H1 (cell line): ENCODE measurements at regions not wholly inside any gene's neighbourhood (a gene's known extent, or its start where the extent isn't known, plus 50 kb on each side); places are given as distances from the start of the nearest gene placed in this dataset.

Experiments used
- CTCF ChIA-PET: fragments of 300-600 bp; sonication (Branson Sonifier 250); formaldehyde crosslinking; loops from one replicate; lab custom pipeline; 2021; ENCODE audit not compliant: partially characterized antibody; lab: Charles Lee
- POLR2A ChIA-PET: fragments of 300-600 bp; sonication (Branson Sonifier 250); formaldehyde crosslinking; loops from one replicate; lab custom pipeline; 2021; ENCODE audit warnings: inconsistent platforms; ENCODE audit not compliant: partially characterized antibody; lab: Charles Lee
- DNase-seq, 2 experiments: peaks; one replicate each; pipeline versions ENCODE4 v3.0.0 to v3.0.0-alpha.2; 2010 to 2022; ENCODE audit warnings: low spot score in 2 of 2, low read depth in 1 of 2, mixed read lengths in 1 of 2
- FAIRE-seq: peaks from 2 replicates; lab custom pipeline; 2011; peaks lifted over from hg19 to GRCh38; lab: Jason Lieb, UNC
- H2AFZ ChIP-seq: 2 replicates; pipeline ENCODE4 v1.8.1; 2012; ENCODE audit warnings: low read length, inconsistent platforms
- H2AK5ac ChIP-seq: 2 replicates; pipeline ENCODE4 v1.6.1; 2013; ENCODE audit warnings: low read depth, low read length
- H2BK120ac ChIP-seq: replicated peaks from 2 replicates; pipeline ENCODE3; 2013; ENCODE audit warnings: low read depth, low read length, inconsistent platforms
- H2BK12ac ChIP-seq: 2 replicates; pipeline ENCODE4 v1.6.1; 2013; ENCODE audit warnings: low read depth, low read length
- H2BK15ac ChIP-seq: 2 replicates; pipeline ENCODE4 v1.6.1; 2013; ENCODE audit warnings: low read length
- H2BK20ac ChIP-seq: 2 replicates; pipeline ENCODE4 v1.6.1; 2013; ENCODE audit warnings: low read length
- H2BK5ac ChIP-seq: 2 replicates; pipeline ENCODE4 v1.6.1; 2013; ENCODE audit warnings: low read depth, low read length
- H3K14ac ChIP-seq: 2 replicates; pipeline ENCODE4 v1.6.1; 2013; ENCODE audit warnings: inconsistent platforms; ENCODE audit not compliant: insufficient read length
- H3K18ac ChIP-seq: 2 replicates; pipeline ENCODE4 v1.6.1; 2013; ENCODE audit warnings: low read length; ENCODE audit errors: extremely low read depth
- H3K23ac ChIP-seq: 2 replicates; pipeline ENCODE4 v1.6.1; 2013; ENCODE audit warnings: inconsistent platforms; ENCODE audit not compliant: insufficient read length
- H3K23me2 ChIP-seq: 2 replicates; pipeline ENCODE4 v1.6.1; 2013; ENCODE audit warnings: low read depth, low read length
- H3K27ac ChIP-seq: 2 replicates; pipeline ENCODE4 v1.6.1; 2011; ENCODE audit warnings: low read depth, low read length, inconsistent platforms
- H3K27me3 ChIP-seq, 4 experiments: replicated peaks in 1 of 4; 1 replicate in 1 of 4; 2 replicates in 3 of 4; pipeline versions ENCODE4 v1.6.1 to v1.8.1; 2011 to 2013; ENCODE audit warnings: low read length in 3 of 4, mild to moderate bottlenecking in 3 of 4, inconsistent platforms in 2 of 4, mixed read lengths in 2 of 4, moderate library complexity in 1 of 4; ENCODE audit not compliant: control insufficient read depth in 3 of 4, insufficient read depth in 3 of 4; ENCODE audit errors: extremely low read depth in 1 of 4
- H3K36me3 ChIP-seq, 4 experiments: 2 replicates each; pipeline versions ENCODE4 v1.6.1 to v1.8.1; 2011 to 2013; ENCODE audit warnings: mild to moderate bottlenecking in 4 of 4, low read length in 3 of 4, moderate library complexity in 2 of 4, control low read depth in 1 of 4, inconsistent platforms in 1 of 4; ENCODE audit not compliant: insufficient read depth in 4 of 4, control insufficient read depth in 2 of 4
- H3K4ac ChIP-seq: replicated peaks from 2 replicates; pipeline ENCODE3; 2013; ENCODE audit warnings: low read length, low read depth, mixed read lengths, inconsistent platforms; ENCODE audit not compliant: insufficient read length
- H3K4me1 ChIP-seq, 4 experiments: replicated peaks in 1 of 4; 1 replicate in 1 of 4; 2 replicates in 3 of 4; pipeline versions ENCODE4 v1.6.1 to v1.8.1; 2011 to 2013; ENCODE audit warnings: low read length in 3 of 4, inconsistent platforms in 2 of 4, mixed read lengths in 1 of 4; ENCODE audit not compliant: insufficient read depth in 4 of 4, control insufficient read depth in 3 of 4
- H3K4me2 ChIP-seq, 2 experiments: 2 replicates each; pipeline versions ENCODE4 v1.6.1 to v1.8.1; 2011 to 2013; ENCODE audit warnings: low read depth in 2 of 2, low read length in 2 of 2, control low read depth in 1 of 2, inconsistent platforms in 1 of 2, mild to moderate bottlenecking in 1 of 2; ENCODE audit not compliant: insufficient read depth in 1 of 2
- H3K4me3 ChIP-seq, 4 experiments: fragments of 200-600, 300-600 bp in 1 of 4; sonication (generic), shearing (Covaris generic), sonication (Bioruptor Twin) in 1 of 4; 2 replicates each; pipeline versions ENCODE4 v1.5.1 to v1.8.1; 2011 to 2016; ENCODE audit warnings: low read length in 4 of 4, low read depth in 3 of 4, control low read depth in 2 of 4, inconsistent platforms in 2 of 4, mild to moderate bottlenecking in 2 of 4, mixed read lengths in 1 of 4, moderate library complexity in 1 of 4; ENCODE audit not compliant: insufficient read depth in 2 of 4; ENCODE audit errors: extremely low read depth in 1 of 4
- H3K56ac ChIP-seq: replicated peaks from 2 replicates; pipeline ENCODE3; 2013; ENCODE audit warnings: low read depth, mild to moderate bottlenecking, mixed read lengths, low read length, inconsistent platforms; ENCODE audit not compliant: insufficient read length
- H3K79me1 ChIP-seq: 2 replicates; pipeline ENCODE4 v1.6.1; 2013; ENCODE audit warnings: low read depth, low read length, control low read depth
- H3K79me2 ChIP-seq, 2 experiments: 2 replicates each; pipeline versions ENCODE4 v1.6.1 to v1.8.1; 2012 to 2013; ENCODE audit warnings: low read length in 2 of 2, mild to moderate bottlenecking in 2 of 2, inconsistent platforms in 1 of 2; ENCODE audit not compliant: insufficient read depth in 2 of 2, control insufficient read depth in 1 of 2
- H3K9ac ChIP-seq, 4 experiments: replicated peaks in 1 of 4; 1 replicate in 1 of 4; 2 replicates in 3 of 4; pipeline versions ENCODE4 v1.6.1 to v1.8.1; 2011 to 2013; ENCODE audit warnings: low read depth in 3 of 4, low read length in 3 of 4, control low read depth in 2 of 4, mild to moderate bottlenecking in 2 of 4, moderate library complexity in 2 of 4, inconsistent platforms in 1 of 4; ENCODE audit errors: extremely low read depth in 1 of 4
- H3K9me3 ChIP-seq, 2 experiments: 2 replicates each; pipeline versions ENCODE4 v1.6.1 to v1.8.1; 2012 to 2013; ENCODE audit warnings: mild to moderate bottlenecking in 2 of 2, moderate library complexity in 2 of 2, control low read depth in 1 of 2, inconsistent platforms in 1 of 2, low read depth in 1 of 2, low read length in 1 of 2, mixed read lengths in 1 of 2; ENCODE audit not compliant: insufficient read depth in 2 of 2
- H4K20me1 ChIP-seq, 2 experiments: replicated peaks in 1 of 2; 2 replicates each; pipeline versions ENCODE3 to v1.8.1; 2011 to 2013; ENCODE audit warnings: inconsistent platforms in 2 of 2, low read length in 2 of 2, mild to moderate bottlenecking in 1 of 2; ENCODE audit not compliant: insufficient read depth in 2 of 2, control insufficient read depth in 1 of 2
- H4K5ac ChIP-seq: 2 replicates; pipeline ENCODE4 v1.6.1; 2013; ENCODE audit warnings: low read length, low read depth, mixed read lengths, inconsistent platforms; ENCODE audit not compliant: insufficient read length
- H4K8ac ChIP-seq: 2 replicates; pipeline ENCODE4 v1.8.0; 2013; ENCODE audit warnings: mild to moderate bottlenecking, moderate library complexity, low read length, inconsistent platforms; ENCODE audit not compliant: insufficient read depth; ENCODE audit errors: extremely low read depth
- H4K91ac ChIP-seq: replicated peaks from 2 replicates; pipeline ENCODE3; 2013; ENCODE audit warnings: low read length, mixed read lengths, inconsistent platforms; ENCODE audit not compliant: insufficient read length
- BACH1 ChIP-seq: IDR thresholded peaks from 2 replicates; pipeline ENCODE4 v1.6.1; 2012; ENCODE audit warnings: low read length, improper control_type of control experiment
- EP300 ChIP-seq, 2 experiments: IDR thresholded peaks; 1 replicate in 1 of 2; 2 replicates in 1 of 2; pipeline ENCODE4 v1.6.1; 2011 to 2012; ENCODE audit warnings: low read depth in 2 of 2, low read length in 2 of 2, mild to moderate bottlenecking in 2 of 2, borderline replicate concordance in 1 of 2, inconsistent platforms in 1 of 2, moderate library complexity in 1 of 2
- MAFK ChIP-seq: IDR thresholded peaks from 2 replicates; pipeline ENCODE4 v1.6.1; 2012; ENCODE audit warnings: low read depth, mild to moderate bottlenecking, improper control_type of control experiment, low read length
- POU5F1 ChIP-seq: IDR thresholded peaks from 2 replicates; pipeline ENCODE4 v1.6.1; 2011; ENCODE audit warnings: low read depth, mild to moderate bottlenecking, low read length, moderate library complexity
- TEAD4 ChIP-seq: IDR thresholded peaks from 2 replicates; pipeline ENCODE4 v1.6.1; 2012; ENCODE audit warnings: low read depth, low read length, inconsistent platforms, mixed read lengths
- WGBS, 2 experiments: shearing (Covaris generic) in 1 of 2; methylation state at CpG; one replicate each; pipeline versions ENCODE4 v1.1.6 to v1.1.7; 2013 to 2015; ENCODE audit warnings: low lambda C conversion rate in 2 of 2, mixed read lengths in 2 of 2, inconsistent platforms in 1 of 2, low coverage in 1 of 2, missing lambda C conversion rate in 1 of 2; ENCODE audit not compliant: insufficient replicate concordance in 2 of 2, insufficient coverage in 1 of 2, insufficient read length in 1 of 2; ENCODE audit errors: extremely low coverage in 1 of 2, missing lambda C conversion rate in 1 of 2; 5-methylcytosine and 5-hydroxymethylcytosine counted together

DNA sequence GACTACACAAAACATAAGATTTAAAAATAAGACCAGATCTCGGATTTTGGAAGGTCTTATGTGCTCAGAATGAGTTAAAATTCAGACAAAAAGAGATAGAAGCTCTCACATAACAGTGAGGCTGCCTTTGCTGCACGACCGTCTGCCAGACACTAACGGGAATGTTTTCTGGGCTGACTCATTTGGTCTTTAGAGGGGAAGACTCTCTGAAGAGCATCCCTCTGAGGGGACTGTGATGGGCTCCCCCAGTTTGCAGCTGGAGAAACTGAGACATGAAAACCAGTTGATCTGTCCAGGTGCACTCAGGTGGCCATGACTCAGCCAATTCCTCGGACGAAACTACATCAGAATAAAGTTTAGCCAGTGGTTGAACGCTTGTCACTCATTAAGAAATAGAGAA lies 153.9 kb downstream of the RNASET2 start:
- TF ChIP-seq POU5F1: no peak
- TF ChIP-seq EP300 (IDR thresholded peaks at IDR 0.05; ENCODE audit: borderline replicate concordance in 1 of 2, low read depth in 2 of 2, low read length in 2 of 2): peak in 1 of 2 experiments; percentile 53; a peak in 1 of 3 replicates
- TF ChIP-seq BACH1: peak; percentile 19; the same call in 1 of the 2 replicates
- TF ChIP-seq MAFK: peak; percentile 6; the same call in 1 of the 2 replicates
- no peak for TF ChIP-seq TEAD4
- Histone ChIP-seq H3K9me3 (peaks cover 4 to 8% of the 10 kb centered on the region in 2 experiments; a peak in 2 of 4 replicates), H4K20me1 (no peaks in the 10 kb centered on the region), H3K79me1 (no peaks in the 10 kb centered on the region), H2BK12ac (no peak overlapping the region), H3K4ac (no peak overlapping the region), H4K91ac (no peak overlapping the region), H3K27ac (no peak overlapping the region), H3K9ac (no peak overlapping the region), H3K4me2 (no peak overlapping the region), H3K18ac (no peak overlapping the region), H2BK5ac (no peak overlapping the region), H3K56ac (no peak overlapping the region), H3K27me3 (no peaks in the 10 kb centered on the region), H3K4me1 (peaks cover 0 to 2% (median 0%) of the 10 kb centered on the region in 4 experiments; a peak in 1 of 7 replicates), H2BK20ac (no peak overlapping the region), H2AFZ (no peak overlapping the region), H3K4me3 (no peak overlapping the region), H2BK15ac (no peak overlapping the region), H4K5ac (no peak overlapping the region), H3K79me2 (no peaks in the 10 kb centered on the region), H3K23me2 (no peaks in the 10 kb centered on the region), H3K36me3 (no peaks in the 10 kb centered on the region), H2AK5ac (no peak overlapping the region), H3K14ac (no peak overlapping the region), H2BK120ac (no peak overlapping the region), H4K8ac (no peak overlapping the region), H3K23ac (no peak overlapping the region)
- DNase-seq: no peak
- WGBS, 2 experiments: 90% methylated on average over 7 of the region's 7 CpGs; no CpG with 5 or more reads in 1 of the 2 experiments
- ChIA-PET CTCF (interaction anchor here (0.7 to 1.4 kb wide), 2 partner anchors 21 to 28 kb away, joined by 3 read pairs; no protein-coding TSS in a partner anchor), POLR2A (no interaction called here)
- no peak for FAIRE-seq
